SK-N-SH treated with all-trans-retinoic acid at 6 μM for 48 hours (cell line): ENCODE measurements at regions not wholly inside any gene's neighbourhood (a gene's known extent, or its start where the extent isn't known, plus 50 kb on each side); places are given as distances from the start of the nearest gene placed in this dataset.

ENCODE experiments used
- ATAC-seq: fragments of 200-7000 bp; cut with Tn5 transposase; 3 replicates; pipeline ENCODE4 v1.9.1; 2020; ENCODE audit warnings: mild to moderate bottlenecking, moderate library complexity
- ARNTL ChIP-seq: fragments of 450-650 bp; formaldehyde crosslinking; IDR thresholded peaks from 2 replicates; pipeline ENCODE4 v1.5.0; 2020; ENCODE audit warnings: low read depth, mild to moderate bottlenecking, moderate library complexity, borderline replicate concordance
- BACH2 ChIP-seq: fragments of 250-450 bp; sonication (Bioruptor Pico); IDR thresholded peaks from 2 replicates; pipeline ENCODE4 v1.9.0; 2021; ENCODE audit warnings: mild to moderate bottlenecking, borderline replicate concordance
- CREB5 ChIP-seq: fragments of 250-450 bp; sonication (Bioruptor Pico); IDR thresholded peaks from 2 replicates; pipeline ENCODE4 v1.5.1; 2020; ENCODE audit warnings: low read depth, mild to moderate bottlenecking, moderate library complexity
- CSDC2 ChIP-seq: fragments of 250-450 bp; sonication (Bioruptor Pico); IDR thresholded peaks from 2 replicates; pipeline ENCODE4 v1.5.0; 2020; ENCODE audit warnings: mild to moderate bottlenecking, moderate library complexity
- CSRNP3 ChIP-seq: fragments of 250-450 bp; sonication (Bioruptor Pico); IDR thresholded peaks from 2 replicates; pipeline ENCODE4 v1.5.1; 2021; ENCODE audit warnings: mild to moderate bottlenecking, moderate library complexity
- ESRRG ChIP-seq: fragments of 250-450 bp; sonication (Bioruptor Pico); IDR thresholded peaks from 2 replicates; pipeline ENCODE4 v1.6.1; 2021; ENCODE audit warnings: mild to moderate bottlenecking
- ISL1 ChIP-seq: fragments of 250-450 bp; sonication (Bioruptor Pico); IDR thresholded peaks from 2 replicates; pipeline ENCODE4 v2.1.2; 2022; ENCODE audit warnings: mild to moderate bottlenecking, moderate library complexity
- OSR1 ChIP-seq: fragments of 250-450 bp; sonication (Bioruptor Pico); IDR thresholded peaks from 2 replicates; pipeline ENCODE4 v1.8.0; 2022; ENCODE audit warnings: moderate library complexity, mild to moderate bottlenecking, inconsistent platforms
- PATZ1 ChIP-seq: fragments of 250-450 bp; sonication (Bioruptor Pico); IDR thresholded peaks from 2 replicates; pipeline ENCODE4 v1.8.0; 2020; ENCODE audit warnings: mild to moderate bottlenecking, moderate library complexity, borderline replicate concordance
- PPARA ChIP-seq: fragments of 250-450 bp; sonication (Bioruptor Pico); IDR thresholded peaks from 2 replicates; pipeline ENCODE4 v1.5.0; 2020; ENCODE audit warnings: mild to moderate bottlenecking, borderline replicate concordance
- SNAI2 ChIP-seq: fragments of 250-450 bp; sonication (Bioruptor Pico); IDR thresholded peaks from 2 replicates; pipeline ENCODE4 v1.5.0; 2020; ENCODE audit warnings: mild to moderate bottlenecking, moderate library complexity
- TOX ChIP-seq: fragments of 250-450 bp; sonication (Bioruptor Pico); IDR thresholded peaks from 2 replicates; pipeline ENCODE4 v1.8.0; 2021; ENCODE audit warnings: mild to moderate bottlenecking, moderate library complexity, borderline replicate concordance
- TSHZ2 ChIP-seq: fragments of 250-450 bp; sonication (Bioruptor Pico); IDR thresholded peaks from 2 replicates; pipeline ENCODE4 v1.5.0; 2020; ENCODE audit warnings: mild to moderate bottlenecking, moderate library complexity
- ZC3H10 ChIP-seq: fragments of 250-450 bp; sonication (Bioruptor Pico); IDR thresholded peaks from 2 replicates; pipeline ENCODE4 v1.5.1; 2021; ENCODE audit warnings: mild to moderate bottlenecking, moderate library complexity
- ZFP3 ChIP-seq: fragments of 250-450 bp; sonication (Bioruptor Pico); IDR thresholded peaks from 2 replicates; pipeline ENCODE4 v1.5.0; 2020; ENCODE audit warnings: mild to moderate bottlenecking, moderate library complexity
- ZFP30 ChIP-seq: fragments of 450-650 bp; formaldehyde crosslinking; IDR thresholded peaks from 2 replicates; pipeline ENCODE4 v1.5.0; 2022; ENCODE audit warnings: mild to moderate bottlenecking, moderate library complexity
- ZNF565 ChIP-seq: fragments of 450-650 bp; formaldehyde crosslinking; conservative IDR thresholded peaks from 2 replicates; pipeline ENCODE4 v1.5.0; 2020; ENCODE audit warnings: low read depth, mild to moderate bottlenecking, moderate library complexity
- ZNF70 ChIP-seq: fragments of 450-650 bp; formaldehyde crosslinking; IDR thresholded peaks from 2 replicates; pipeline ENCODE4 v1.5.0; 2020; ENCODE audit warnings: mild to moderate bottlenecking, moderate library complexity
- ZNF8 ChIP-seq: fragments of 450-650 bp; formaldehyde crosslinking; IDR thresholded peaks from 2 replicates; pipeline ENCODE4 v1.5.0; 2020; ENCODE audit warnings: mild to moderate bottlenecking, moderate library complexity
- TF ChIP-seq, protein P1 (sequence below): fragments of 250-450 bp; sonication (Bioruptor Pico); IDR thresholded peaks from 2 replicates; pipeline ENCODE4 v1.8.0; 2021; ENCODE audit warnings: low read depth, mild to moderate bottlenecking, moderate library complexity, borderline replicate concordance

GRCh38 chr13:80751854-80752253 lies 410.9 kb upstream of the SPRY2 start:
- no peak for ATAC-seq
- TF ChIP-seq ZNF565 (CRISPR knock-in tag), result no peak
- TF ChIP-seq ZNF70 (CRISPR knock-in tag), result no peak
- TF ChIP-seq CREB5, result no peak
- TF ChIP-seq, protein P1, sequence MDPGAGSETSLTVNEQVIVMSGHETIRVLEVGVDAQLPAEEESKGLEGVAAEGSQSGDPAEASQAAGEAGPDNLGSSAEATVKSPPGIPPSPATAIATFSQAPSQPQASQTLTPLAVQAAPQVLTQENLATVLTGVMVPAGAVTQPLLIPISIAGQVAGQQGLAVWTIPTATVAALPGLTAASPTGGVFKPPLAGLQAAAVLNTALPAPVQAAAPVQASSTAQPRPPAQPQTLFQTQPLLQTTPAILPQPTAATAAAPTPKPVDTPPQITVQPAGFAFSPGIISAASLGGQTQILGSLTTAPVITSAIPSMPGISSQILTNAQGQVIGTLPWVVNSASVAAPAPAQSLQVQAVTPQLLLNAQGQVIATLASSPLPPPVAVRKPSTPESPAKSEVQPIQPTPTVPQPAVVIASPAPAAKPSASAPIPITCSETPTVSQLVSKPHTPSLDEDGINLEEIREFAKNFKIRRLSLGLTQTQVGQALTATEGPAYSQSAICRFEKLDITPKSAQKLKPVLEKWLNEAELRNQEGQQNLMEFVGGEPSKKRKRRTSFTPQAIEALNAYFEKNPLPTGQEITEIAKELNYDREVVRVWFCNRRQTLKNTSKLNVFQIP (CRISPR knock-in tag), result no peak
- TF ChIP-seq ESRRG, result no peak
- TF ChIP-seq TOX, result no peak
- no peak for TF ChIP-seq PATZ1 (CRISPR knock-in tag)
- no peak for TF ChIP-seq ZFP3 (CRISPR knock-in tag)
- no peak for TF ChIP-seq ARNTL
- no peak for TF ChIP-seq ZFP30 (CRISPR knock-in tag)
- TF ChIP-seq ZC3H10, result no peak
- TF ChIP-seq ISL1 (CRISPR knock-in tag), result no peak
- no peak for TF ChIP-seq BACH2 (CRISPR knock-in tag)
- TF ChIP-seq PPARA (CRISPR knock-in tag), result no peak
- no peak for TF ChIP-seq CSDC2 (CRISPR knock-in tag)
- no peak for TF ChIP-seq CSRNP3 (CRISPR knock-in tag)
- TF ChIP-seq ZNF8, result no peak
- TF ChIP-seq SNAI2 (CRISPR knock-in tag), result no peak
- no peak for TF ChIP-seq OSR1 (CRISPR knock-in tag)

DNA sequence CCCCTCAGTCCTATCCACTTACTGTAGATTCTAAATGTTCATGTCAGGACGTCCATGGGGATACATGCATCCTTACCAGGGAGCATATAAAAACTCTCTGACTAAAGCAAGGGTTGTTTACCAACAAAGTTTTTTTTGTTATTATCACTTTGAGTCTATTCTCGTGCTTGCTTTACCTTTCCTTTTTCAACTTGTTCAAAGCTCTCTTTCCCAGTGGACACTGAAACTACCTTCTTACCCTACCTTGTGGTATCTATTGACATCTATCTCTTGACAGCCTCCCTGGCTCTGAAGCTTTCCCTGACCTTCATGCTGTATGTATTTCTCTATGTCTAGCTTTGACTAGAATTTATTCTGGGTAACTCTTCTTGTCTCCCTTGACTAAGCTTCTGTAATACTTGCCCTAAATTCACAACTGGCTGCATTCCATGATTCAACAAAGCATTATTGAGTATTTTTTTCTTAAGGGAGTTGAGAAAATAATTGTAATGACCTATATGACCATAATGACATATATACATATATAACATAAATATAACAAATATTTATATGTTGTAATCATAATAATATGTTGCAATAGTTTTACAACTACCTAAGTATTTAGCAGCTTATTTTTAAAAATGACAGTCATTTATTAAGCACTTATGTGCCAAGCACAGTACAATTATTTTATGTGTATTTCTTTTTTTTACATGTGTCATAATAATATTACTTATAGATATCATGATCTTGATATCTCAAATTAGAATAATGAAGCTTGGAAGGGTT lies 403.4 kb upstream of the SPRY2 start:
- TF ChIP-seq PPARA (CRISPR knock-in tag), result no peak
- no peak for TF ChIP-seq TSHZ2
- TF ChIP-seq, protein P1 (CRISPR knock-in tag), result no peak
- no peak for TF ChIP-seq CREB5
- TF ChIP-seq CSDC2 (CRISPR knock-in tag), result no peak
- TF ChIP-seq CSRNP3 (CRISPR knock-in tag), result no peak
- TF ChIP-seq ZNF565 (CRISPR knock-in tag), result no peak
- TF ChIP-seq BACH2 (CRISPR knock-in tag), result no peak
- no peak for TF ChIP-seq ZNF8
- no peak for ATAC-seq
